Cardiac fibroblast (primary cell): ENCODE measurements at regions not wholly inside any gene's neighbourhood (a gene's known extent, or its start where the extent isn't known, plus 50 kb on each side); places are given as distances from the start of the nearest gene placed in this dataset.
A peak's percentile ranks its signal among the peaks of the same experiment; 100 is the strongest.

ENCODE experiments used
- DNase-seq, 2 donors: peaks; one replicate each; pipeline versions ENCODE4 v3.0.0 to v3.0.0-alpha.2; 2010; ENCODE audit warnings: low read depth in 2 of 2
- H3K4me3 ChIP-seq, 2 donors: replicated peaks in 1 of 2; 1 replicate in 1 of 2; 2 replicates in 1 of 2; pipeline ENCODE4 v1.5.1; 2011; ENCODE audit warnings: low read depth in 2 of 2, low read length in 2 of 2, mild to moderate bottlenecking in 2 of 2, moderate library complexity in 1 of 2
- TF ChIP-seq, protein P1 (sequence below): IDR thresholded peaks from one replicate; pipeline ENCODE4 v1.5.1; 2011; ENCODE audit warnings: low read depth, mild to moderate bottlenecking, low read length, inconsistent platforms

DNA sequence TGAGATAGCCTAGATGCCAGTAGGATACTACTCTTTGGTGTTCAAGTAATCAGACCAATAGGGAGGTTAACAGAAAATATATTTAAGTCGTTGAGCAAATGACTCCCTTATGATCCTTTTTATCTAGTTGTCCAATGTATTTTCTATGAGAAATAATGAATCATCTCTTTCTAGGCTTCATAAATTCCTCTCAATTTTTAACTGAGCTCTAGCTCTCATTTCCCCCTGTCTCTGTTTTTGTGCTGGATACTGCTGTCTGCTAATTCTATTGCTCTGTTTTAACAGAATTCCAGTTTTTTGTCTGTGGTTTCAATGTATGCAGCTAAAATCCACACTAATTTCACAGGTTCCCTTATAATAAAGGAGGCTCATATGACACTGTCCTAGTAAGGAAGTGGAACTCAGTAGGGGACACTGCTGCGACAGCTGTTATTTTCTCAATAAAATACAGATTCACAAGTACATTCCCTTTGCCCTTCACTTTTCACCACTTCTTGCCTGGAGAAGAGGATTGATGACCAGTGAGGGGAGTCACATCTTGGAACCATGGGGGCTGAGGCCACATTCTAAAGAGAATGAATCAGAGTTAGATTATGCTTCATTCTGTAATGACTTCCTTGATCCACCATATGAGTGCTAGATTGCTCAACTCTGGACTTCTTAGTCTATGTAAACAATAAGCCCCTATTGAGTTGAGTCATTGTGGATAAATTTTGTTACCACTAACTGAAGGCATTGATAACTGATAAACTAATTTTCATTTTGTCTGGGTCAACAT, 558.7 kb upstream of the KCNMB2 start:
- TF ChIP-seq, protein P1, sequence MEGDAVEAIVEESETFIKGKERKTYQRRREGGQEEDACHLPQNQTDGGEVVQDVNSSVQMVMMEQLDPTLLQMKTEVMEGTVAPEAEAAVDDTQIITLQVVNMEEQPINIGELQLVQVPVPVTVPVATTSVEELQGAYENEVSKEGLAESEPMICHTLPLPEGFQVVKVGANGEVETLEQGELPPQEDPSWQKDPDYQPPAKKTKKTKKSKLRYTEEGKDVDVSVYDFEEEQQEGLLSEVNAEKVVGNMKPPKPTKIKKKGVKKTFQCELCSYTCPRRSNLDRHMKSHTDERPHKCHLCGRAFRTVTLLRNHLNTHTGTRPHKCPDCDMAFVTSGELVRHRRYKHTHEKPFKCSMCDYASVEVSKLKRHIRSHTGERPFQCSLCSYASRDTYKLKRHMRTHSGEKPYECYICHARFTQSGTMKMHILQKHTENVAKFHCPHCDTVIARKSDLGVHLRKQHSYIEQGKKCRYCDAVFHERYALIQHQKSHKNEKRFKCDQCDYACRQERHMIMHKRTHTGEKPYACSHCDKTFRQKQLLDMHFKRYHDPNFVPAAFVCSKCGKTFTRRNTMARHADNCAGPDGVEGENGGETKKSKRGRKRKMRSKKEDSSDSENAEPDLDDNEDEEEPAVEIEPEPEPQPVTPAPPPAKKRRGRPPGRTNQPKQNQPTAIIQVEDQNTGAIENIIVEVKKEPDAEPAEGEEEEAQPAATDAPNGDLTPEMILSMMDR, result no peak
- H3K4me3 ChIP-seq, result no peak overlapping the region
- DNase-seq, result peak; percentile 69 to 95

DNA sequence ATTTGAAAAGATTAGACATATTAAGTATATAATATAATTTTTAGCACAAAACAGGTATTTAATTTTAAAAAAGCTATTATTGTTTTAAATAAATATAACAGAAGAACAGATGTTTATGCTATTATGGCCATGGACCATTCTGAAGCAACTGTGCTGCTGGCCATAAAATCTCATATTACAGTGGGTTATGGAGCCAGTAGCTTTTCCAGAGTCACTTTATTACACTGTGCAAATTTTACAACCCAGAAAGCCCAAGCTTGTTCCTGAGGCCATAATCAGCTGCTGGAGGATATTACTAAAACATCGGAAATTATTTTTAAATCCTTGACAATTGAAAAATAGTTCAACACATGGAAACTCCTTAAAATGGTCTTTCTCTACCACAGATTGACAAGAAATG, 557.3 kb upstream of the KCNMB2 start:
- TF ChIP-seq, protein P1, result no peak
- DNase-seq, result no peak
- H3K4me3 ChIP-seq, result no peak overlapping the region

- no peak overlapping the region for H3K4me3 ChIP-seq
- TF ChIP-seq, protein P1, result no peak
- no peak for DNase-seq
These were observed 556.5 kb upstream of the KCNMB2 start for GRCh38 chr3:177979703-177980102.

GRCh38 chr3:177981576-177981975, 554.7 kb upstream of the KCNMB2 start:
- no peak for DNase-seq
- TF ChIP-seq, protein P1, result no peak
- no peak overlapping the region for H3K4me3 ChIP-seq

DNA sequence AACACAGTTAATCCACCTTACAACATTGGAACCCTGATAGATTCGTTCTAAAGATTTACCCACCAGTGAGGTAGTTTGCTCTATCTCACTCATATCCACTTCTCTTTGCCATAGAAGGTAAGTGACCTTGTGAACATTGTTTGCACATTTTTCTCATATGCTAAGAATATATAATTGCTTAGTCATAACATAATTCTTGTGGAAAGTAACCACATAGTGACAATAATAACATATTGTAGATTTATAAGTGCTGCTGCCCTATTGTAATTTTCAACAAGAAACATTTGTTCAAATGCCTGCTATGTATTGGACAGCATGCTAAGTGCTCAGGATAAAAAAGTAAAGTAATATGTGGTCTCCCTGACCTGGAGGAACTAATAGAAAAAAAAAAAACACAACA, 554.2 kb upstream of the KCNMB2 start:
- no peak overlapping the region for H3K4me3 ChIP-seq
- peak in 1 of 2 donors; percentile 62 for DNase-seq
- TF ChIP-seq, protein P1, result no peak

- TF ChIP-seq, protein P1, result no peak
- no peak overlapping the region for H3K4me3 ChIP-seq
- no peak for DNase-seq
These were observed 552.9 kb upstream of the KCNMB2 start for GRCh38 chr3:177983320-177983719.
